ENCODE measurements at regions not wholly inside any gene's neighbourhood (a gene's known extent, or its start where the extent isn't known, plus 50 kb on each side); places are given as distances from the start of the nearest gene placed in this dataset.
"Not testable (repeated sequence)": the region's sequence is repeated elsewhere in the genome, so short reads cannot be mapped to it uniquely, and the experiment has no call there.

GRCh38 chr2:143991596-143991995 is 528.3 kb downstream of the ZEB2 start:
- WGBS, 2 experiments (ENCODE audit: insufficient coverage in 2 of 2), result 100% methylated on average over 1 to 6 of the region's 30 CpGs
- not testable (repeated sequence) for H3K4me1 ChIP-seq (ENCODE audit: control insufficient read depth, insufficient read depth, low read length, poor library complexity, severe bottlenecking); H3K9me3 ChIP-seq (ENCODE audit: control insufficient read depth, low read length); H3K4me3 ChIP-seq (ENCODE audit: extremely low read depth, insufficient read depth, low read length, poor library complexity, severe bottlenecking); H3K27ac ChIP-seq (ENCODE audit: low read depth, low read length, severe bottlenecking); H3K36me3 ChIP-seq (ENCODE audit: control insufficient read depth, insufficient read depth, low read length)

GRCh38 chr2:143988082-143988481 is 531.8 kb downstream of the ZEB2 start:
- no peaks in the 10 kb centered on the region for H3K4me1 ChIP-seq (ENCODE audit: control insufficient read depth, insufficient read depth, low read length, poor library complexity, severe bottlenecking)
- no peak overlapping the region for H3K4me3 ChIP-seq (ENCODE audit: extremely low read depth, insufficient read depth, low read length, poor library complexity, severe bottlenecking)
- H3K27ac ChIP-seq (ENCODE audit: low read depth, low read length, severe bottlenecking), result no peak overlapping the region
- no peaks in the 10 kb centered on the region for H3K36me3 ChIP-seq (ENCODE audit: control insufficient read depth, insufficient read depth, low read length)
- peaks cover 5% of the 10 kb centered on the region for H3K9me3 ChIP-seq (ENCODE audit: control insufficient read depth, low read length)
- whole genome bisulfite sequencing, 2 experiments (ENCODE audit: insufficient coverage in 2 of 2), result 83 to 91% methylated on average over 1 of the region's 1 CpG

DNA sequence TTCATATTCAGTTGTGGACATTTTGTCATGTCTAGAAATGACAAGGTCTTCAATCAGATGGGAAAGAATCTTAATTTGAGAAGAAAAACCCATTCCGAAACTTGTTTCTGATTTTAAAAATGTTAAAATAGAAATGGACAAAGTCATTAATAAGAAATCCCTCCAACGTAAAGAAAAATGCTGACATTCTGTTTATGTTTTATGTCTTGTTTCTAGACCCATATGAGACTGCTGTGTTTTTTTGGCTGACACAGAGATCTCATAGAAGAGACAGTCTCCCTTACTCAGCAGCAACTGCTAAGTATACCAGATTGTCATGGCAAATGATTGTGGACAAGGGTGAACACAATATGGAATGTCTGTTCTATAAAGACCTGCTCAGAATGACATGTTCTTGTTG is 538.5 kb downstream of the ZEB2 start:
- H3K4me3 ChIP-seq (ENCODE audit: extremely low read depth, insufficient read depth, low read length, poor library complexity, severe bottlenecking), result no peak overlapping the region
- H3K36me3 ChIP-seq (ENCODE audit: control insufficient read depth, insufficient read depth, low read length), result no peaks in the 10 kb centered on the region
- H3K27ac ChIP-seq (ENCODE audit: low read depth, low read length, severe bottlenecking), result no peak overlapping the region
- no peaks in the 10 kb centered on the region for H3K4me1 ChIP-seq (ENCODE audit: control insufficient read depth, insufficient read depth, low read length, poor library complexity, severe bottlenecking)
- WGBS, 2 experiments (ENCODE audit: insufficient coverage in 2 of 2), result no CpG with 5 or more reads among the region's 2 CpGs
- H3K9me3 ChIP-seq (ENCODE audit: control insufficient read depth, low read length), result no peaks in the 10 kb centered on the region

DNA sequence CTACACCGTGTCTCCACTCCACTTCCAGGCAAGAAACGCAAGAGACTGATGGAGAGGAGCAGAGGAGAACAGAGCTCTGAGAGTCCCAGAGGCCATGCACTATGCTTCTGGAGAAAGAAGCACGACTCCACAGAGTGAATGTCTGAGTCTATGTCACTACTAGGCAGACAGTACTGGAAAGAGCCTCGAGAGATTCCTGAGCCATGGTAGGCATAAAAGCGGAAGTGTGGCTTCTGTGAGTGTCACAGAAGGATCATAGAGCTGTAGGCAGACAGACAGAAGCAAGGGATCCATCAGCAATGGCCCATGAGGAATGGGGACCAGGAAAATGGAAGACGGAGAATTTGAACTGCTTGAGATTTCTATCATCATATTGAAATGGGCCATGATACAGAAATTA is 542.6 kb downstream of the ZEB2 start:
- 97 to 100% methylated on average over 3 to 4 of the region's 6 CpGs for WGBS, 2 experiments (ENCODE audit: insufficient coverage in 2 of 2)
- Histone ChIP-seq H3K27ac (ENCODE audit: low read depth, low read length, severe bottlenecking) (no peak overlapping the region), H3K4me1 (ENCODE audit: control insufficient read depth, insufficient read depth, low read length, poor library complexity, severe bottlenecking) (no peaks in the 10 kb centered on the region), H3K4me3 (ENCODE audit: extremely low read depth, insufficient read depth, low read length, poor library complexity, severe bottlenecking) (no peak overlapping the region), H3K36me3 (ENCODE audit: control insufficient read depth, insufficient read depth, low read length) (no peaks in the 10 kb centered on the region), H3K9me3 (ENCODE audit: control insufficient read depth, low read length) (no peaks in the 10 kb centered on the region)

GRCh38 chr2:143975216-143975615 is 544.7 kb downstream of the ZEB2 start:
- H3K4me3 ChIP-seq (ENCODE audit: extremely low read depth, insufficient read depth, low read length, poor library complexity, severe bottlenecking), result no peak overlapping the region
- no peaks in the 10 kb centered on the region for H3K4me1 ChIP-seq (ENCODE audit: control insufficient read depth, insufficient read depth, low read length, poor library complexity, severe bottlenecking)
- H3K27ac ChIP-seq (ENCODE audit: low read depth, low read length, severe bottlenecking), result no peak overlapping the region
- H3K36me3 ChIP-seq (ENCODE audit: control insufficient read depth, insufficient read depth, low read length), result no peaks in the 10 kb centered on the region
- no peaks in the 10 kb centered on the region for H3K9me3 ChIP-seq (ENCODE audit: control insufficient read depth, low read length)
- no CpG with 5 or more reads among the region's 1 CpG for WGBS, 2 experiments (ENCODE audit: insufficient coverage in 2 of 2)

- no peaks in the 10 kb centered on the region for H3K36me3 ChIP-seq (ENCODE audit: control insufficient read depth, insufficient read depth, low read length)
- H3K27ac ChIP-seq (ENCODE audit: low read depth, low read length, severe bottlenecking), result no peak overlapping the region
- H3K4me3 ChIP-seq (ENCODE audit: extremely low read depth, insufficient read depth, low read length, poor library complexity, severe bottlenecking), result no peak overlapping the region
- no peaks in the 10 kb centered on the region for H3K4me1 ChIP-seq (ENCODE audit: control insufficient read depth, insufficient read depth, low read length, poor library complexity, severe bottlenecking)
- no peaks in the 10 kb centered on the region for H3K9me3 ChIP-seq (ENCODE audit: control insufficient read depth, low read length)
- WGBS, 2 experiments (ENCODE audit: insufficient coverage in 2 of 2), result no CpG with 5 or more reads among the region's 1 CpG
These were observed 545.7 kb downstream of the ZEB2 start for GRCh38 chr2:143974262-143974661.

DNA sequence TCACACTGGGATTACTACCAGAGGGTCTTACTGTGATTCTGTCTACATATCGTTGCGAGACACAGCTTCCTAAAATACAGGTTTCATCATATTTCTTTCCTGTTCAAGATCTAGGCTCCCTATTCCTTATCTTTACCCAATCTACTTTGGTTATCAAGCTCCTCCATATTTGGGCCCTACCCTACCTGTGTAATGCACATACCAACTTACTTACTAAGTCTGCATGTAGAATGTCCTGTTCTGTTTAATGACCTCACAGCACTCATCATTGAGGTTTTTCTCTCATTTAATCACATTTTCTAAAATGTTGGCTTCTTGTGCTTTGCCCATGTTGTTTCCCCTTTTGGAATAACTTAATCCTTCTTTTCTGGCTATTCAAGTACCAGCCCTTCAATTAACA is 551.1 kb downstream of the ZEB2 start:
- Histone ChIP-seq H3K9me3 (ENCODE audit: control insufficient read depth, low read length) (no peaks in the 10 kb centered on the region), H3K27ac (ENCODE audit: low read depth, low read length, severe bottlenecking) (no peak overlapping the region), H3K4me3 (ENCODE audit: extremely low read depth, insufficient read depth, low read length, poor library complexity, severe bottlenecking) (no peak overlapping the region), H3K4me1 (ENCODE audit: control insufficient read depth, insufficient read depth, low read length, poor library complexity, severe bottlenecking) (no peaks in the 10 kb centered on the region), H3K36me3 (ENCODE audit: control insufficient read depth, insufficient read depth, low read length) (no peaks in the 10 kb centered on the region)
- WGBS, 2 experiments (ENCODE audit: insufficient coverage in 2 of 2), result 79 to 92% methylated on average over 2 of the region's 2 CpGs

GRCh38 chr2:143968360-143968759 is 551.6 kb downstream of the ZEB2 start:
- no peak overlapping the region for H3K27ac ChIP-seq (ENCODE audit: low read depth, low read length, severe bottlenecking)
- WGBS, 2 experiments (ENCODE audit: insufficient coverage in 2 of 2), result 100% methylated on average over 1 of the region's 4 CpGs; no CpG with 5 or more reads in 1 of the 2 experiments
- no peak overlapping the region for H3K4me3 ChIP-seq (ENCODE audit: extremely low read depth, insufficient read depth, low read length, poor library complexity, severe bottlenecking)
- no peaks in the 10 kb centered on the region for H3K9me3 ChIP-seq (ENCODE audit: control insufficient read depth, low read length)
- no peaks in the 10 kb centered on the region for H3K36me3 ChIP-seq (ENCODE audit: control insufficient read depth, insufficient read depth, low read length)
- no peaks in the 10 kb centered on the region for H3K4me1 ChIP-seq (ENCODE audit: control insufficient read depth, insufficient read depth, low read length, poor library complexity, severe bottlenecking)

GRCh38 chr2:143965493-143966164 is 554.3 kb downstream of the ZEB2 start:
- H3K9me3 ChIP-seq (ENCODE audit: control insufficient read depth, low read length), result no peaks in the 10 kb centered on the region
- no peak overlapping the region for H3K4me3 ChIP-seq (ENCODE audit: extremely low read depth, insufficient read depth, low read length, poor library complexity, severe bottlenecking)
- no peak overlapping the region for H3K27ac ChIP-seq (ENCODE audit: low read depth, low read length, severe bottlenecking)
- no peaks in the 10 kb centered on the region for H3K36me3 ChIP-seq (ENCODE audit: control insufficient read depth, insufficient read depth, low read length)
- 100% methylated on average over 1 to 3 of the region's 4 CpGs for WGBS, 2 experiments (ENCODE audit: insufficient coverage in 2 of 2)
- H3K4me1 ChIP-seq (ENCODE audit: control insufficient read depth, insufficient read depth, low read length, poor library complexity, severe bottlenecking), result peaks cover 5% of the 10 kb centered on the region

- Histone ChIP-seq H3K9me3 (ENCODE audit: control insufficient read depth, low read length) (no peaks in the 10 kb centered on the region), H3K36me3 (ENCODE audit: control insufficient read depth, insufficient read depth, low read length) (no peaks in the 10 kb centered on the region), H3K4me1 (ENCODE audit: control insufficient read depth, insufficient read depth, low read length, poor library complexity, severe bottlenecking) (peaks cover 5% of the 10 kb centered on the region), H3K27ac (ENCODE audit: low read depth, low read length, severe bottlenecking) (no peak overlapping the region), H3K4me3 (ENCODE audit: extremely low read depth, insufficient read depth, low read length, poor library complexity, severe bottlenecking) (no peak overlapping the region)
- no CpG with 5 or more reads among the region's 1 CpG for WGBS, 2 experiments (ENCODE audit: insufficient coverage in 2 of 2)
These were observed 555.0 kb downstream of the ZEB2 start for GRCh38 chr2:143964891-143965290.

DNA sequence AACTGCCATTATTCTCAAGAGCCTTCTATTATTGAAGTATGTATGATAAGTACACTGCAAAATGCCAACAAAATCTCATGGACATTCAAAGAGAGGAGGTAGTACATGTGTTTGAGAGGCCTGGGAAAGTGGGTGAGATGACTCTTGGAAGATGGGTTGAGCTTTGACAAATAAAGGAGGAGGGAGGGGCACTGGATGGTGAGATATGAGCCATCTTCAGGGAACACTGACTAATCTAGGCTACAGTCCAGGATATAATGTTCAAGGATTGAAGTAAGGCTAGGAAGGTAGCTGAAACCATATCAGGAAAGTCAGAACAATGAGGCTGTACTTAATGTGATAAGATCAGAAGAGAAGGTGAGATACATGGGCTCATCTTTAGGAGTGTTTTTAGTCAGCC is 559.7 kb downstream of the ZEB2 start:
- no peak overlapping the region for H3K4me3 ChIP-seq (ENCODE audit: extremely low read depth, insufficient read depth, low read length, poor library complexity, severe bottlenecking)
- H3K36me3 ChIP-seq (ENCODE audit: control insufficient read depth, insufficient read depth, low read length), result no peaks in the 10 kb centered on the region
- H3K27ac ChIP-seq (ENCODE audit: low read depth, low read length, severe bottlenecking), result no peak overlapping the region
- peaks cover 5% of the 10 kb centered on the region for H3K4me1 ChIP-seq (ENCODE audit: control insufficient read depth, insufficient read depth, low read length, poor library complexity, severe bottlenecking)
- H3K9me3 ChIP-seq (ENCODE audit: control insufficient read depth, low read length), result no peaks in the 10 kb centered on the region
